OCI-LY1 (cell line): ENCODE measurements at regions not wholly inside any gene's neighbourhood (a gene's known extent, or its start where the extent isn't known, plus 50 kb on each side); places are given as distances from the start of the nearest gene placed in this dataset.

Experiments used
- H2AFZ ChIP-seq: fragments of 200-600 bp; sonication (generic), shearing (Covaris generic); 2 replicates; pipeline ENCODE4 v1.6.0; 2014; ENCODE audit warnings: antibody characterized with exemption, mild to moderate bottlenecking, low read length
- H3F3A ChIP-seq: fragments of 200-600 bp; sonication (generic), shearing (Covaris generic); 2 replicates; pipeline ENCODE4 v1.6.0; 2014; ENCODE audit warnings: mild to moderate bottlenecking, antibody characterized with exemption, low read length, moderate library complexity; ENCODE audit not compliant: insufficient read depth
- H3K27ac ChIP-seq: fragments of 200-600 bp; sonication (generic); 2 replicates; pipeline ENCODE4 v1.5.1; 2014; ENCODE audit warnings: low read length, mixed run types, mild to moderate bottlenecking, low read depth; ENCODE audit not compliant: poor library complexity, severe bottlenecking
- H3K27me3 ChIP-seq: fragments of 200-600 bp; sonication (generic); 2 replicates; pipeline ENCODE4 v1.6.0; 2014; ENCODE audit warnings: antibody characterized with exemption, mild to moderate bottlenecking, low read length, moderate library complexity; ENCODE audit not compliant: insufficient read depth
- H3K36me3 ChIP-seq: fragments of 200-600 bp; sonication (generic); 2 replicates; pipeline ENCODE4 v1.6.1; 2014; ENCODE audit warnings: mild to moderate bottlenecking, antibody characterized with exemption, low read length, moderate library complexity, mixed read lengths; ENCODE audit not compliant: insufficient read depth
- H3K4me1 ChIP-seq: fragments of 200-600 bp; sonication (generic); 2 replicates; pipeline ENCODE4 v1.5.1; 2014; ENCODE audit warnings: mild to moderate bottlenecking, low read length, moderate library complexity; ENCODE audit not compliant: insufficient read depth, severe bottlenecking
- H3K4me2 ChIP-seq: fragments of 200-600 bp; sonication (generic), shearing (Covaris generic); 2 replicates; pipeline ENCODE4 v1.6.1; 2014; ENCODE audit warnings: low read length
- H3K4me3 ChIP-seq: fragments of 200-600 bp; sonication (generic); 2 replicates; pipeline ENCODE4 v1.5.1; 2014; ENCODE audit warnings: low read length, low read depth, mild to moderate bottlenecking, mixed read lengths; ENCODE audit not compliant: poor library complexity, severe bottlenecking
- H3K79me2 ChIP-seq: fragments of 200-600 bp; shearing (Covaris generic); 2 replicates; pipeline ENCODE4 v1.6.1; 2016; ENCODE audit warnings: mixed run types, low read length, mixed read lengths; ENCODE audit not compliant: insufficient read depth
- H3K9ac ChIP-seq: fragments of 200-600 bp; sonication (generic), shearing (Covaris generic); 2 replicates; pipeline ENCODE4 v1.6.1; 2014; ENCODE audit warnings: mild to moderate bottlenecking, low read length, mixed read lengths
- H3K9me2 ChIP-seq: fragments of 200-600 bp; sonication (generic), shearing (Covaris generic); 2 replicates; pipeline ENCODE4 v1.6.1; 2014; ENCODE audit warnings: low read depth, mild to moderate bottlenecking, low read length, mixed read lengths
- H3K9me3 ChIP-seq: fragments of 200-600 bp; shearing (Covaris generic); 2 replicates; pipeline ENCODE4 v1.6.1; 2014; ENCODE audit warnings: low read length, mixed read lengths
- H4K20me1 ChIP-seq: fragments of 200-600 bp; sonication (generic), shearing (Covaris generic); 2 replicates; pipeline ENCODE4 v1.6.0; 2016; ENCODE audit warnings: mild to moderate bottlenecking, low read length; ENCODE audit not compliant: insufficient read depth
- CTCF ChIP-seq: fragments of 200-600 bp; sonication (generic), shearing (Covaris generic); IDR thresholded peaks from 2 replicates; pipeline ENCODE4 v1.5.1; 2017; ENCODE audit warnings: mild to moderate bottlenecking, antibody characterized with exemption, low read length, moderate library complexity, mixed read lengths
- EZH2 ChIP-seq: fragments of 200-600 bp; sonication (generic), shearing (Covaris generic); IDR thresholded peaks from 2 replicates; pipeline ENCODE4 v1.8.0; 2017; ENCODE audit warnings: borderline replicate concordance, mixed run types, mild to moderate bottlenecking, antibody characterized with exemption, low read length, moderate library complexity, mixed read lengths

GRCh38 chr3:110015231-110015963 lies 678.1 kb upstream of the DPPA4 start:
- TF ChIP-seq EZH2 (no peak), CTCF (no peak)
- no peaks in the 10 kb centered on the region for H3K9me3 ChIP-seq

GRCh38 chr3:110016235-110016815 lies 679.0 kb upstream of the DPPA4 start:
- H3K4me3 ChIP-seq, result no peak overlapping the region
- no peaks in the 10 kb centered on the region for H3K36me3 ChIP-seq
- H2AFZ ChIP-seq, result no peak overlapping the region
- H4K20me1 ChIP-seq, result no peaks in the 10 kb centered on the region
- no peak for TF ChIP-seq CTCF
- no peaks in the 10 kb centered on the region for H3K4me1 ChIP-seq
- H3K4me2 ChIP-seq, result no peak overlapping the region
- no peak overlapping the region for H3K27ac ChIP-seq
- H3K9ac ChIP-seq, result no peak overlapping the region
- H3K79me2 ChIP-seq, result no peaks in the 10 kb centered on the region
- H3K9me2 ChIP-seq, result no peaks in the 10 kb centered on the region
- H3F3A ChIP-seq, result no peaks in the 10 kb centered on the region
- H3K9me3 ChIP-seq, result no peaks in the 10 kb centered on the region
- no peaks in the 10 kb centered on the region for H3K27me3 ChIP-seq

More at GRCh38 chr3:110015231-110015963, 678.1 kb upstream of the DPPA4 start:
- no peak overlapping the region for H3K4me3 ChIP-seq
- H3K27me3 ChIP-seq, result no peaks in the 10 kb centered on the region
- no peak overlapping the region for H3K27ac ChIP-seq
- no peak overlapping the region for H3K4me2 ChIP-seq
- H3K36me3 ChIP-seq, result no peaks in the 10 kb centered on the region
- H3K4me1 ChIP-seq, result no peaks in the 10 kb centered on the region
- H2AFZ ChIP-seq, result no peak overlapping the region
- no peaks in the 10 kb centered on the region for H3F3A ChIP-seq
- no peak overlapping the region for H3K9ac ChIP-seq
- no peaks in the 10 kb centered on the region for H4K20me1 ChIP-seq
- H3K9me2 ChIP-seq, result no peaks in the 10 kb centered on the region
- H3K79me2 ChIP-seq, result no peaks in the 10 kb centered on the region

- Histone ChIP-seq H3F3A (no peaks in the 10 kb centered on the region), H3K27me3 (no peaks in the 10 kb centered on the region), H4K20me1 (no peaks in the 10 kb centered on the region), H3K4me2 (no peak overlapping the region), H3K36me3 (no peaks in the 10 kb centered on the region), H3K79me2 (no peaks in the 10 kb centered on the region), H3K9me3 (no peaks in the 10 kb centered on the region), H3K27ac (no peak overlapping the region), H3K9me2 (no peaks in the 10 kb centered on the region), H3K9ac (no peak overlapping the region), H3K4me3 (no peak overlapping the region), H3K4me1 (no peaks in the 10 kb centered on the region), H2AFZ (no peak overlapping the region)
- TF ChIP-seq CTCF, result no peak
- TF ChIP-seq EZH2, result no peak
Measured at GRCh38 chr3:110017304-110017703, 680.0 kb upstream of the DPPA4 start.
